ENCODE measurements at regions not wholly inside any gene's neighbourhood (a gene's known extent, or its start where the extent isn't known, plus 50 kb on each side); places are given as distances from the start of the nearest gene placed in this dataset.
"Not testable (repeated sequence)": the region's sequence is repeated elsewhere in the genome, so short reads cannot be mapped to it uniquely, and the experiment has no call there.

- ChIA-PET CTCF (no interaction called here), POLR2A (no interaction called here)
- H3K36me3 ChIP-seq (ENCODE audit: control insufficient read depth in 2 of 2, insufficient read depth in 1 of 2, low read length in 2 of 2) = no peaks in the 10 kb centered on the region
- no peaks in the 10 kb centered on the region for H3K9me3 ChIP-seq (ENCODE audit: control insufficient read depth, insufficient read depth, low read depth, low read length)
- no peak overlapping the region for H3K4me3 ChIP-seq (ENCODE audit: low read depth, low read length)
- H3K4me1 ChIP-seq (ENCODE audit: control insufficient read depth, insufficient read depth, low read length) = no peaks in the 10 kb centered on the region
- no peak overlapping the region for H3K27ac ChIP-seq (ENCODE audit: extremely low read depth, low read depth, low read length)
- TF ChIP-seq ZNF24 (tag by site-specific recombination; IDR thresholded peaks at IDR 0.05) = no peak
- TF ChIP-seq HOXA7 (CRISPR knock-in tag; IDR thresholded peaks at IDR 0.05; ENCODE audit: borderline replicate concordance) = no peak
- TF ChIP-seq ZNF514 (tag by site-specific recombination; IDR thresholded peaks at IDR 0.05) = no peak
- no peak for TF ChIP-seq ZNF561 (tag by site-specific recombination; IDR thresholded peaks at IDR 0.05; ENCODE audit: borderline replicate concordance)
- TF ChIP-seq ZNF433 (tag by site-specific recombination; IDR thresholded peaks at IDR 0.05; ENCODE audit: low read depth) = no peak
- no peak for TF ChIP-seq ZNF449 (tag by site-specific recombination; IDR thresholded peaks at IDR 0.05)
- TF ChIP-seq SALL2 (tag by site-specific recombination; IDR thresholded peaks at IDR 0.05; ENCODE audit: borderline replicate concordance) = no peak
- TF ChIP-seq ZNF2 (tag by site-specific recombination; IDR thresholded peaks at IDR 0.05) = no peak
- no peak for TF ChIP-seq ZBTB1 (tag by site-specific recombination; IDR thresholded peaks at IDR 0.05)
- no peak for TF ChIP-seq ZNF416 (tag by site-specific recombination; IDR thresholded peaks at IDR 0.05)
- no peak for TF ChIP-seq ZNF148 (tag by site-specific recombination; IDR thresholded peaks at IDR 0.05; ENCODE audit: borderline replicate concordance)
Measured at GRCh38 chr16:9630985-9631384, 539.5 kb downstream of the HAPSTR1 start.

- H3K36me3 ChIP-seq (ENCODE audit: control insufficient read depth in 2 of 2, insufficient read depth in 1 of 2, low read length in 2 of 2) = no peaks in the 10 kb centered on the region
- H3K4me1 ChIP-seq (ENCODE audit: control insufficient read depth, insufficient read depth, low read length) = no peaks in the 10 kb centered on the region
- no peak overlapping the region for H3K27ac ChIP-seq (ENCODE audit: extremely low read depth, low read depth, low read length)
- ChIA-PET CTCF (interaction anchor here (0.6 kb wide), 1 partner anchor 14 kb away, joined by 3 read pairs; no protein-coding TSS in a partner anchor), POLR2A (no interaction called here)
- TF ChIP-seq ZNF324 (tag by site-specific recombination; IDR thresholded peaks at IDR 0.05) (no peak), ZNF175 (tag by site-specific recombination; IDR thresholded peaks at IDR 0.05) (no peak), ZNF112 (tag by site-specific recombination; IDR thresholded peaks at IDR 0.05) (no peak), PBX3 (CRISPR knock-in tag; IDR thresholded peaks at IDR 0.05) (no peak)
- no peak overlapping the region for H3K4me3 ChIP-seq (ENCODE audit: low read depth, low read length)
- no peaks in the 10 kb centered on the region for H3K9me3 ChIP-seq (ENCODE audit: control insufficient read depth, insufficient read depth, low read depth, low read length)
Measured at GRCh38 chr16:9633844-9634243, 542.4 kb downstream of the HAPSTR1 start.

GRCh38 chr16:9635150-9635720 lies 543.8 kb downstream of the HAPSTR1 start:
- POLR2A ChIA-PET; H3K4me3 ChIP-seq (ENCODE audit: low read depth, low read length); H3K4me1 ChIP-seq (ENCODE audit: control insufficient read depth, insufficient read depth, low read length); H3K27ac ChIP-seq (ENCODE audit: extremely low read depth, low read depth, low read length); H3K36me3 ChIP-seq (ENCODE audit: control insufficient read depth in 2 of 2, insufficient read depth in 1 of 2, low read length in 2 of 2); H3K9me3 ChIP-seq (ENCODE audit: control insufficient read depth, insufficient read depth, low read depth, low read length); CTCF ChIA-PET: not testable (repeated sequence)
